Medulla oblongata (tissue), 1 donor: ENCODE measurements at regions not wholly inside any gene's neighbourhood (a gene's known extent, or its start where the extent isn't known, plus 50 kb on each side); places are given as distances from the start of the nearest gene placed in this dataset.

ENCODE experiments used
- DNase-seq: peaks from one replicate; pipeline ENCODE4 v3.0.0-alpha.2; 2015; ENCODE audit errors: extremely low spot score

- peak; percentile 26 for DNase-seq
Measured at GRCh38 chr6:139547122-139547776, 172.8 kb upstream of the CITED2 start.

- no peak for DNase-seq
Measured at GRCh38 chr6:139546106-139546472, 171.6 kb upstream of the CITED2 start.

- no peak for DNase-seq
Measured at GRCh38 chr6:139545206-139546105, 171.0 kb upstream of the CITED2 start.

GRCh38 chr6:139544701-139545057, 170.2 kb upstream of the CITED2 start:
- DNase-seq, result no peak

GRCh38 chr6:139542351-139542750, 167.9 kb upstream of the CITED2 start:
- no peak for DNase-seq

GRCh38 chr6:139540894-139541293, 166.4 kb upstream of the CITED2 start:
- no peak for DNase-seq

GRCh38 chr6:139540276-139540675, 165.8 kb upstream of the CITED2 start:
- no peak for DNase-seq

- no peak for DNase-seq
Measured at GRCh38 chr6:139539852-139540251, 165.4 kb upstream of the CITED2 start.

- no peak for DNase-seq
Measured at GRCh38 chr6:139538366-139538765, 163.9 kb upstream of the CITED2 start.

GRCh38 chr6:139536751-139537617, 162.5 kb upstream of the CITED2 start:
- no peak for DNase-seq

- no peak for DNase-seq
Measured at GRCh38 chr6:139534472-139535115, 160.1 kb upstream of the CITED2 start.

- DNase-seq, result peak; percentile 23
Measured at GRCh38 chr6:139533573-139534471, 159.4 kb upstream of the CITED2 start.

- DNase-seq, result no peak
Measured at GRCh38 chr6:139533171-139533570, 158.7 kb upstream of the CITED2 start.

- no peak for DNase-seq
Measured at GRCh38 chr6:139531148-139532115, 157.0 kb upstream of the CITED2 start.

- no peak for DNase-seq
Measured at GRCh38 chr6:139530561-139530960, 156.1 kb upstream of the CITED2 start.

GRCh38 chr6:139529420-139529819, 155.0 kb upstream of the CITED2 start:
- DNase-seq, result no peak

- no peak for DNase-seq
Measured at GRCh38 chr6:139528471-139528870, 154.0 kb upstream of the CITED2 start.

GRCh38 chr6:139525415-139525814, 151.0 kb upstream of the CITED2 start:
- no peak for DNase-seq

GRCh38 chr6:139523986-139524385, 149.5 kb upstream of the CITED2 start:
- no peak for DNase-seq
